ENCODE measurements at regions not wholly inside any gene's neighbourhood (a gene's known extent, or its start where the extent isn't known, plus 50 kb on each side); places are given as distances from the start of the nearest gene placed in this dataset.

DNA sequence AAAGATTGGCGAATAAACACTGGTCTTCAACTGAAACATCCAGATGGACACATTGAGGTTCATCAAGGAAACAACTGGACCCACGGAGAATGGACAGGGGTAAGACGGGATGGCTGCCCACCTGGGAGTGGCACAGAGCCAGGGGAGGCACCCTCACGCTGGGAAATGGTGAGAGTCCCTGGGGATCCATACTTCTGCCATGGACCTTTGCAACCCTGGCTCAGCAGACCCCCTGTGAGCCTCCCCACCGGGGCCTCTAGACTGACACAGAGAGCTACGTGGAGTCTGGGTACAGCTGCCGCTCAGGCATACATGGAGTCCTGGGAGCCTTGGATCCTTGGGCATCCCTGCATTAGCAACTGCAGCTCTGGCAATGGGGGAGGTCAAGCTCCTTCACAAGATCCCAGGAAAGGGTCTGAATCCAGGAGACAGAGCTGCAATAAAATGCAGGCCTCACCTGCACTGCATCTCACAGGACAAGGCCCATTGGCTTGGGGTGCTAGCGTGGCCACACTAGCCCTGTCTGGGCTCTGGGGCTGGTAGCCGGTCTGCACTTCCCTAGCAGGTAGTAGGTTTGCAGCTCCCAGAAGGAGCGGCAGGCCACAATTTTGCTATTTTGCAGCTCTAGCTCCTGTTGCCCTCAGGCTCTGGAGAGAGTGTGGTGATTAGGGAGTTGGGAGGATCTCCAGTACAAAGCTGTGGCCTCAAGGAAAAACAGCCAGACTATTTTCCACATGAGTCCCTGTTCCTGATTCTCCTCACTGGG, 496.4 kb upstream of the LRRC4C start:
- TF ChIP-seq EP300 (IDR thresholded peaks at IDR 0.05; ENCODE audit: low read depth) (no peak), POLR2A (IDR thresholded peaks at IDR 0.05) (no peak)
- TF ChIP-seq, protein P1, sequence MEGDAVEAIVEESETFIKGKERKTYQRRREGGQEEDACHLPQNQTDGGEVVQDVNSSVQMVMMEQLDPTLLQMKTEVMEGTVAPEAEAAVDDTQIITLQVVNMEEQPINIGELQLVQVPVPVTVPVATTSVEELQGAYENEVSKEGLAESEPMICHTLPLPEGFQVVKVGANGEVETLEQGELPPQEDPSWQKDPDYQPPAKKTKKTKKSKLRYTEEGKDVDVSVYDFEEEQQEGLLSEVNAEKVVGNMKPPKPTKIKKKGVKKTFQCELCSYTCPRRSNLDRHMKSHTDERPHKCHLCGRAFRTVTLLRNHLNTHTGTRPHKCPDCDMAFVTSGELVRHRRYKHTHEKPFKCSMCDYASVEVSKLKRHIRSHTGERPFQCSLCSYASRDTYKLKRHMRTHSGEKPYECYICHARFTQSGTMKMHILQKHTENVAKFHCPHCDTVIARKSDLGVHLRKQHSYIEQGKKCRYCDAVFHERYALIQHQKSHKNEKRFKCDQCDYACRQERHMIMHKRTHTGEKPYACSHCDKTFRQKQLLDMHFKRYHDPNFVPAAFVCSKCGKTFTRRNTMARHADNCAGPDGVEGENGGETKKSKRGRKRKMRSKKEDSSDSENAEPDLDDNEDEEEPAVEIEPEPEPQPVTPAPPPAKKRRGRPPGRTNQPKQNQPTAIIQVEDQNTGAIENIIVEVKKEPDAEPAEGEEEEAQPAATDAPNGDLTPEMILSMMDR (IDR thresholded peaks at IDR 0.05), result no peak

Measured in transverse colon (tissue), 3 donors.